ENCODE measurements at regions not wholly inside any gene's neighbourhood (a gene's known extent, or its start where the extent isn't known, plus 50 kb on each side); places are given as distances from the start of the nearest gene placed in this dataset.
"Not testable (repeated sequence)": the region's sequence is repeated elsewhere in the genome, so short reads cannot be mapped to it uniquely, and the experiment has no call there.

GRCh38 chr6:80434691-80435350, 328.4 kb downstream of the BCKDHB start:
- H3K4me3 ChIP-seq (ENCODE audit: low read depth in 1 of 3, low read length in 3 of 3), result no peak overlapping the region
- FAIRE-seq, result no peak
- no peaks in the 10 kb centered on the region for H3K36me3 ChIP-seq (ENCODE audit: control insufficient read depth in 3 of 3, insufficient read depth in 2 of 3, low read depth in 1 of 3, low read length in 3 of 3)
- peaks cover 0 to 3% (median 0%) of the 10 kb centered on the region in 3 donors for H3K4me1 ChIP-seq (ENCODE audit: control insufficient read depth in 3 of 3, insufficient read depth in 2 of 3, low read depth in 1 of 3, low read length in 2 of 3)
- 68 to 84% (median 73%) methylated on average over 4 of the region's 4 CpGs for WGBS, 3 donors
- H3K27ac ChIP-seq (ENCODE audit: low read depth in 1 of 3, low read length in 2 of 3), result no peak overlapping the region
- DNase-seq, result no peak
- H3K9me3 ChIP-seq (ENCODE audit: control insufficient read depth in 2 of 2, insufficient read depth in 1 of 2, low read depth in 1 of 2, low read length in 1 of 2), result no peaks in the 10 kb centered on the region
- H3K27me3 ChIP-seq (ENCODE audit: control insufficient read depth in 3 of 3, insufficient read depth in 3 of 3, low read length in 3 of 3), result no peaks in the 10 kb centered on the region

DNA sequence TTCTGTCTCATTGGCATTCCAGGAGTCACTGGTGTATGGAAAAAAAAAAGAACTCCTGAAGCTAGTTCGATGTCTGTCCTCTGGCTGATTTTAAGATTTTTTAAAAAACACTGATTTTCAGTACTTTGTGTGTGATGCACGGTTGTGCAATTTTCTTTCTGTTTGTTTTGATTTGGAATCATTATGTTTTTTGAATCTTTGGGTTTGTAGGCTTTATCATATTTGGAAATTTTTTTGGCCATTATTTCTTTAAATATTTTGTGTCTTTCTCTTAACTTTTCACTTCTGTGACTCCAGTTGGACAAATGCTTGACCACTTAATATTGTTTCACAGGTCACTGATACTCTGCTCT, 327.2 kb downstream of the BCKDHB start:
- no peak overlapping the region for H3K4me3 ChIP-seq (ENCODE audit: low read depth in 1 of 3, low read length in 3 of 3)
- no peaks in the 10 kb centered on the region for H3K27me3 ChIP-seq (ENCODE audit: control insufficient read depth in 3 of 3, insufficient read depth in 3 of 3, low read length in 3 of 3)
- no peak for DNase-seq
- H3K36me3 ChIP-seq (ENCODE audit: control insufficient read depth in 3 of 3, insufficient read depth in 2 of 3, low read depth in 1 of 3, low read length in 3 of 3), result no peaks in the 10 kb centered on the region
- FAIRE-seq, result no peak
- no peak overlapping the region for H3K27ac ChIP-seq (ENCODE audit: low read depth in 1 of 3, low read length in 2 of 3)
- no peaks in the 10 kb centered on the region for H3K9me3 ChIP-seq (ENCODE audit: control insufficient read depth in 2 of 2, insufficient read depth in 1 of 2, low read depth in 1 of 2, low read length in 1 of 2)
- no peaks in the 10 kb centered on the region for H3K4me1 ChIP-seq (ENCODE audit: control insufficient read depth in 3 of 3, insufficient read depth in 2 of 3, low read depth in 1 of 3, low read length in 2 of 3)
- WGBS, 3 donors, result 71 to 95% (median 76%) methylated on average over 2 of the region's 2 CpGs

DNA sequence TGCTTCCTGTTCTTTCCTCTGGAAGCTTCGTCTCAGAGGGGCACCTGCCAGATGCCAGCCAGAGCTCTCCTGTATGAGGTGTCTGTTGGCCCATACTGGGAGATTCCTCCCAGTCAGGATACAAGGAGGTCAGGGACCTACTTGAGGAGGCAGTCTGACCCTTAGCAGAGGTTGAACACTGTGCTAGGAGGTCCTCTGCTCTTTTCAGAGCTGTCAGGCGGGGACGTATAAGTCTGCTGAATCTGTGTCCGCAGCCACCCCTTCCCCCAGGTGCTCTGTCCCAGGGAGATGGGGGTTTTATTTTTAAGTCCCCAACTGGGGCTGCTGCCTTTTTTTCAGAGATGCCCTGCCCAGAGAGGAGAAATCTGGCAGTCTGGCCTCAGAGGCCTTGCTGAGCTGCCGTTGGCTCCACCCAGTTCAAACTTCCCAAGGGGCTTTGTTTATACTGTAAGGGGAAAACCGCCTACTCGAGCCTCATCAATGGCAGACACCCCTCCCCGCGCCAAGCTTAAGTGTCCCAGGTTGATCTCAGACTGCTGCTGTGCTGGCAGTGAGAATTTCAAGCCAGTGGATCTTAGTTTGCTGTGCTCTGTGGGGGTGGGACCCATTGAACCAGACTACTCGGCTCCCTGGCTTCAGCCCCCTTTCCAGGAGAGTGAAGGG, 326.7 kb downstream of the BCKDHB start:
- Histone ChIP-seq H3K27ac (ENCODE audit: low read depth in 1 of 3, low read length in 2 of 3) (no peak overlapping the region), H3K4me1 (ENCODE audit: control insufficient read depth in 3 of 3, insufficient read depth in 2 of 3, low read depth in 1 of 3, low read length in 2 of 3) (no peaks in the 10 kb centered on the region), H3K9me3 (ENCODE audit: control insufficient read depth in 2 of 2, insufficient read depth in 1 of 2, low read depth in 1 of 2, low read length in 1 of 2) (no peaks in the 10 kb centered on the region), H3K36me3 (ENCODE audit: control insufficient read depth in 3 of 3, insufficient read depth in 2 of 3, low read depth in 1 of 3, low read length in 3 of 3) (no peaks in the 10 kb centered on the region), H3K4me3 (ENCODE audit: low read depth in 1 of 3, low read length in 3 of 3) (no peak overlapping the region), H3K27me3 (ENCODE audit: control insufficient read depth in 3 of 3, insufficient read depth in 3 of 3, low read length in 3 of 3) (no peaks in the 10 kb centered on the region)
- WGBS, 3 donors, result 73 to 87% (median 86%) methylated on average over 10 of the region's 10 CpGs
- no peak for FAIRE-seq
- DNase-seq, result no peak

GRCh38 chr6:80425089-80425823, 318.8 kb downstream of the BCKDHB start:
- FAIRE-seq, result no peak
- Histone ChIP-seq H3K36me3 (ENCODE audit: control insufficient read depth in 3 of 3, insufficient read depth in 2 of 3, low read depth in 1 of 3, low read length in 3 of 3) (peaks cover 0 to 2% (median 0%) of the 10 kb centered on the region in 3 donors), H3K27me3 (ENCODE audit: control insufficient read depth in 3 of 3, insufficient read depth in 3 of 3, low read length in 3 of 3) (no peaks in the 10 kb centered on the region), H3K9me3 (ENCODE audit: control insufficient read depth in 2 of 2, insufficient read depth in 1 of 2, low read depth in 1 of 2, low read length in 1 of 2) (peaks cover 0 to 26% of the 10 kb centered on the region in 2 donors), H3K4me3 (ENCODE audit: low read depth in 1 of 3, low read length in 3 of 3) (no peak overlapping the region), H3K4me1 (ENCODE audit: control insufficient read depth in 3 of 3, insufficient read depth in 2 of 3, low read depth in 1 of 3, low read length in 2 of 3) (no peaks in the 10 kb centered on the region), H3K27ac (ENCODE audit: low read depth in 1 of 3, low read length in 2 of 3) (no peak overlapping the region)
- no peak for DNase-seq
- WGBS, 3 donors, result 76 to 88% (median 83%) methylated on average over 2 of the region's 2 CpGs

DNA sequence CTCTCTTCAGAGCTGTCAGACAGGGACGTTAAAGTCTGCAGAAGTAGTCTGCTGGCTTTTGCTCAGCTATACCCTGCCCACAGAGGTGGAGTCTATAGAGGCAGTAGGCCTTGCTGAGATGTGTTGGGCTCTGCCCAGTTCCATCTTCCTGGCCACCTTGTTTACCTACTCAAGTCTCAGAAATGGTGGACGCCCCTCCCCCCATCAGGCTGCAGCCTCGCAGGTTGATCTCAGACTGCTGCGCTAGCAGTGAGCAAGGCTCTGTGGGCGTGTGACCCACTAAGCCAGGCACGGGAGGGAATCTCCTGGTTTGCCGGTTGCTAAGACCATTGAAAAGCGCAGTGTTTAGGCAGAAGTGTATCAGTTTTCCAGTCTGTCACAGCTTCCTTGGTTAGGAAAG, 305.0 kb downstream of the BCKDHB start:
- H3K4me3 ChIP-seq (ENCODE audit: low read depth in 1 of 3, low read length in 3 of 3), result no peak overlapping the region
- WGBS, 3 donors, result 92 to 94% (median 92%) methylated on average over 8 of the region's 8 CpGs
- H3K9me3 ChIP-seq (ENCODE audit: control insufficient read depth in 2 of 2, insufficient read depth in 1 of 2, low read depth in 1 of 2, low read length in 1 of 2), result peaks cover 0 to 15% of the 10 kb centered on the region in 2 donors
- no peak for FAIRE-seq
- H3K36me3 ChIP-seq (ENCODE audit: control insufficient read depth in 3 of 3, insufficient read depth in 2 of 3, low read depth in 1 of 3, low read length in 3 of 3), result no peaks in the 10 kb centered on the region
- H3K27me3 ChIP-seq (ENCODE audit: control insufficient read depth in 3 of 3, insufficient read depth in 3 of 3, low read length in 3 of 3), result no peaks in the 10 kb centered on the region
- no peak for DNase-seq
- H3K27ac ChIP-seq (ENCODE audit: low read depth in 1 of 3, low read length in 2 of 3), result no peak overlapping the region
- H3K4me1 ChIP-seq (ENCODE audit: control insufficient read depth in 3 of 3, insufficient read depth in 2 of 3, low read depth in 1 of 3, low read length in 2 of 3), result no peaks in the 10 kb centered on the region

DNA sequence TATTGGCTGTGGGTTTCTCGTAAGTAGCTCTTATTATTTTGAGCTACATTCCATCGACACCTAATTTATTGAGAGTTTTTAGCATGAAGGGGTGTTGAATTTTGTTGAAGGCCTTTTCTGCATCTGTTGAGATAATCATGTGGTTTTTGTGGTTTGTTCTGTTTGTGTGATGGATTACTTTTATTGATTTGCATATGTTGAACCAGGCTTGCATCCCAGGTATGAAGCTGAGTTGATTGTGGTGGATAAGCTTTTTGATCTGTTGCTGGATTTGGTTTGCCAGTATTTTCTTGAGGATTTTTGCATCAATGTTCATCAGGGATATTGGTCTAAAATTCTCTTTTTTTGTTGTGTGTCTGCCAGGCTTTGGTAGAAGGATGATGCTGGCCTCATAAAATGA, 301.5 kb downstream of the BCKDHB start:
- H3K27me3 ChIP-seq (ENCODE audit: control insufficient read depth in 3 of 3, insufficient read depth in 3 of 3, low read length in 3 of 3); H3K36me3 ChIP-seq (ENCODE audit: control insufficient read depth in 3 of 3, insufficient read depth in 2 of 3, low read depth in 1 of 3, low read length in 3 of 3); DNase-seq; H3K27ac ChIP-seq (ENCODE audit: low read depth in 1 of 3, low read length in 2 of 3); FAIRE-seq; H3K4me1 ChIP-seq (ENCODE audit: control insufficient read depth in 3 of 3, insufficient read depth in 2 of 3, low read depth in 1 of 3, low read length in 2 of 3); H3K4me3 ChIP-seq (ENCODE audit: low read depth in 1 of 3, low read length in 3 of 3): not testable (repeated sequence)
- WGBS, 3 donors, result 90 to 91% (median 90%) methylated on average over 2 of the region's 2 CpGs
- peaks cover 0 to 15% of the 10 kb centered on the region in 2 donors for H3K9me3 ChIP-seq (ENCODE audit: control insufficient read depth in 2 of 2, insufficient read depth in 1 of 2, low read depth in 1 of 2, low read length in 1 of 2)

GRCh38 chr6:80404889-80405288, 298.4 kb downstream of the BCKDHB start:
- WGBS, 3 donors, result 87 to 94% (median 92%) methylated on average over 1 of the region's 1 CpG
- H3K27ac ChIP-seq (ENCODE audit: low read depth in 1 of 3, low read length in 2 of 3), result no peak overlapping the region
- H3K4me3 ChIP-seq (ENCODE audit: low read depth in 1 of 3, low read length in 3 of 3), result no peak overlapping the region
- DNase-seq (no peak), FAIRE-seq (no peak)
- H3K4me1 ChIP-seq (ENCODE audit: control insufficient read depth in 3 of 3, insufficient read depth in 2 of 3, low read depth in 1 of 3, low read length in 2 of 3), result no peaks in the 10 kb centered on the region
- H3K9me3 ChIP-seq (ENCODE audit: control insufficient read depth in 2 of 2, insufficient read depth in 1 of 2, low read depth in 1 of 2, low read length in 1 of 2), result no peaks in the 10 kb centered on the region
- H3K36me3 ChIP-seq (ENCODE audit: control insufficient read depth in 3 of 3, insufficient read depth in 2 of 3, low read depth in 1 of 3, low read length in 3 of 3), result no peaks in the 10 kb centered on the region
- H3K27me3 ChIP-seq (ENCODE audit: control insufficient read depth in 3 of 3, insufficient read depth in 3 of 3, low read length in 3 of 3), result no peaks in the 10 kb centered on the region

- Histone ChIP-seq H3K27me3 (ENCODE audit: control insufficient read depth in 3 of 3, insufficient read depth in 3 of 3, low read length in 3 of 3) (no peaks in the 10 kb centered on the region), H3K9me3 (ENCODE audit: control insufficient read depth in 2 of 2, insufficient read depth in 1 of 2, low read depth in 1 of 2, low read length in 1 of 2) (no peaks in the 10 kb centered on the region), H3K4me3 (ENCODE audit: low read depth in 1 of 3, low read length in 3 of 3) (no peak overlapping the region), H3K4me1 (ENCODE audit: control insufficient read depth in 3 of 3, insufficient read depth in 2 of 3, low read depth in 1 of 3, low read length in 2 of 3) (no peaks in the 10 kb centered on the region), H3K27ac (ENCODE audit: low read depth in 1 of 3, low read length in 2 of 3) (no peak overlapping the region), H3K36me3 (ENCODE audit: control insufficient read depth in 3 of 3, insufficient read depth in 2 of 3, low read depth in 1 of 3, low read length in 3 of 3) (no peaks in the 10 kb centered on the region)
- FAIRE-seq, result no peak
- WGBS, 3 donors, result 91 to 94% (median 93%) methylated on average over 1 of the region's 1 CpG
- no peak for DNase-seq
Measured at GRCh38 chr6:80403365-80403764, 296.9 kb downstream of the BCKDHB start.
